ENCODE measurements at regions not wholly inside any gene's neighbourhood (a gene's known extent, or its start where the extent isn't known, plus 50 kb on each side); places are given as distances from the start of the nearest gene placed in this dataset.

- DNase-seq, result no peak
Measured at GRCh38 chr1:83114136-83114834, 884.6 kb downstream of the TTLL7 start.

- DNase-seq, result peak; percentile 1
Measured at GRCh38 chr1:83113652-83114051, 885.3 kb downstream of the TTLL7 start.

- no peak for DNase-seq
Measured at GRCh38 chr1:83112248-83112885, 886.6 kb downstream of the TTLL7 start.

GRCh38 chr1:83110156-83110555, 888.8 kb downstream of the TTLL7 start:
- DNase-seq, result no peak

GRCh38 chr1:83109692-83110091, 889.2 kb downstream of the TTLL7 start:
- no peak for DNase-seq

- DNase-seq, result no peak
Measured at GRCh38 chr1:83104558-83104957, 894.4 kb downstream of the TTLL7 start.

GRCh38 chr1:83103341-83103740, 895.6 kb downstream of the TTLL7 start:
- no peak for DNase-seq

- DNase-seq, result peak; percentile 42
Measured at GRCh38 chr1:83102630-83103071, 896.3 kb downstream of the TTLL7 start.

- no peak for DNase-seq
Measured at GRCh38 chr1:83101406-83101805, 897.5 kb downstream of the TTLL7 start.

GRCh38 chr1:83100133-83100532, 898.8 kb downstream of the TTLL7 start:
- no peak for DNase-seq

GRCh38 chr1:83098791-83099190, 900.1 kb downstream of the TTLL7 start:
- no peak for DNase-seq

GRCh38 chr1:83098131-83098530, 900.8 kb downstream of the TTLL7 start:
- DNase-seq, result no peak

- no peak for DNase-seq
Measured at GRCh38 chr1:83097715-83098114, 901.2 kb downstream of the TTLL7 start.

- no peak for DNase-seq
Measured at GRCh38 chr1:83095570-83095969, 903.4 kb downstream of the TTLL7 start.

- no peak for DNase-seq
Measured at GRCh38 chr1:83090195-83090594, 908.7 kb downstream of the TTLL7 start.

- DNase-seq, result no peak
Measured at GRCh38 chr1:83087851-83088250, 911.1 kb downstream of the TTLL7 start.

- no peak for DNase-seq
Measured at GRCh38 chr1:83086986-83087512, 911.9 kb downstream of the TTLL7 start.

- no peak for DNase-seq
Measured at GRCh38 chr1:83086346-83086745, 912.6 kb downstream of the TTLL7 start.

- DNase-seq, result no peak
Measured at GRCh38 chr1:83083589-83084224, 915.2 kb downstream of the TTLL7 start.

- DNase-seq, result peak; percentile 10
Measured at GRCh38 chr1:83077411-83077810, 921.5 kb downstream of the TTLL7 start.

GRCh38 chr1:83075107-83075506, 923.8 kb downstream of the TTLL7 start:
- DNase-seq, result no peak

- no peak for DNase-seq
Measured at GRCh38 chr1:83067954-83068353, 931.0 kb downstream of the TTLL7 start.

GRCh38 chr1:83065952-83066727, 932.8 kb downstream of the TTLL7 start:
- DNase-seq, result peak; percentile 13

All from NCI-H69 (cell line).